Stimulated activated CD8-positive, alpha-beta memory T cell treated with anti-CD3 and anti-CD28 coated beads, Interleukin-15, amount 100 ng/mL, for 1 hour (primary cell): ENCODE measurements at regions not wholly inside any gene's neighbourhood (a gene's known extent, or its start where the extent isn't known, plus 50 kb on each side); places are given as distances from the start of the nearest gene placed in this dataset.

ENCODE experiments used
- DNase-seq: peaks from one replicate; pipeline ENCODE4 v3.0.0-alpha.2; 2020; ENCODE audit warnings: low read depth

- no peak for DNase-seq
These were observed 911.1 kb downstream of the TBC1D22A start for GRCh38 chr22:47673557-47673956.

GRCh38 chr22:47672526-47672925 is 910.1 kb downstream of the TBC1D22A start:
- DNase-seq: no peak

GRCh38 chr22:47665151-47665550 is 902.7 kb downstream of the TBC1D22A start:
- no peak for DNase-seq

GRCh38 chr22:47663615-47664605 is 901.5 kb downstream of the TBC1D22A start:
- DNase-seq: no peak

GRCh38 chr22:47659467-47660223 is 897.2 kb downstream of the TBC1D22A start:
- DNase-seq: no peak

GRCh38 chr22:47658182-47658581 is 895.7 kb downstream of the TBC1D22A start:
- no peak for DNase-seq

GRCh38 chr22:47657224-47657623 is 894.8 kb downstream of the TBC1D22A start:
- no peak for DNase-seq

- DNase-seq: no peak
These were observed 894.4 kb downstream of the TBC1D22A start for GRCh38 chr22:47656806-47657205.

GRCh38 chr22:47655930-47656329 is 893.5 kb downstream of the TBC1D22A start:
- no peak for DNase-seq

- no peak for DNase-seq
These were observed 892.6 kb downstream of the TBC1D22A start for GRCh38 chr22:47654922-47655491.

- no peak for DNase-seq
These were observed 891.5 kb downstream of the TBC1D22A start for GRCh38 chr22:47653921-47654320.

- no peak for DNase-seq
These were observed 889.0 kb downstream of the TBC1D22A start for GRCh38 chr22:47651216-47651987.

GRCh38 chr22:47647720-47648119 is 885.3 kb downstream of the TBC1D22A start:
- DNase-seq: no peak

- DNase-seq: no peak
These were observed 884.7 kb downstream of the TBC1D22A start for GRCh38 chr22:47647181-47647580.

GRCh38 chr22:47645923-47646322 is 883.5 kb downstream of the TBC1D22A start:
- no peak for DNase-seq

GRCh38 chr22:47645450-47645914 is 883.0 kb downstream of the TBC1D22A start:
- no peak for DNase-seq

GRCh38 chr22:47634347-47634746 is 871.9 kb downstream of the TBC1D22A start:
- no peak for DNase-seq

GRCh38 chr22:47633111-47633510 is 870.7 kb downstream of the TBC1D22A start:
- DNase-seq: no peak

- DNase-seq: no peak
These were observed 870.3 kb downstream of the TBC1D22A start for GRCh38 chr22:47632701-47633100.

GRCh38 chr22:47631571-47632102 is 869.2 kb downstream of the TBC1D22A start:
- no peak for DNase-seq

- DNase-seq: no peak
These were observed 868.5 kb downstream of the TBC1D22A start for GRCh38 chr22:47630741-47631534.
